ENCODE measurements at regions not wholly inside any gene's neighbourhood (a gene's known extent, or its start where the extent isn't known, plus 50 kb on each side); places are given as distances from the start of the nearest gene placed in this dataset.

DNA sequence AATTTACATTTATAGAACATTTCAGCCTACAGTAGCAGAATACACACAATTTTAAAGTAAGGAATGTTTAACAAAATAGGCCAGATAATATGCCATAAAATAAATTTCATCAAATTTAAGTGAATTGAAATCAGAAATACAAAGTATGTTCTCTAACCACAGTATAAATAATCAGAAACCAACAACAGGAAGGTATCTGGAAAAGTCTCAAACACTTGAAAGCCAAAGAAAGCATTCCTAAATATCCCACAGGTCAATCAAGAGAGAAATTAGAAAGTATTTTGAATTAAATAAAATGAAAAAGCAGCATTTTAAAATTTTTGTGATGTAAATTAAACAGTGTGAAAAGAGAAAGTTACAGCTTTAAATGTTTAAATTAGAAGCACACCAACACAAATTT is 899.2 kb downstream of the PDHA2 start:
- TF ChIP-seq, protein P1, sequence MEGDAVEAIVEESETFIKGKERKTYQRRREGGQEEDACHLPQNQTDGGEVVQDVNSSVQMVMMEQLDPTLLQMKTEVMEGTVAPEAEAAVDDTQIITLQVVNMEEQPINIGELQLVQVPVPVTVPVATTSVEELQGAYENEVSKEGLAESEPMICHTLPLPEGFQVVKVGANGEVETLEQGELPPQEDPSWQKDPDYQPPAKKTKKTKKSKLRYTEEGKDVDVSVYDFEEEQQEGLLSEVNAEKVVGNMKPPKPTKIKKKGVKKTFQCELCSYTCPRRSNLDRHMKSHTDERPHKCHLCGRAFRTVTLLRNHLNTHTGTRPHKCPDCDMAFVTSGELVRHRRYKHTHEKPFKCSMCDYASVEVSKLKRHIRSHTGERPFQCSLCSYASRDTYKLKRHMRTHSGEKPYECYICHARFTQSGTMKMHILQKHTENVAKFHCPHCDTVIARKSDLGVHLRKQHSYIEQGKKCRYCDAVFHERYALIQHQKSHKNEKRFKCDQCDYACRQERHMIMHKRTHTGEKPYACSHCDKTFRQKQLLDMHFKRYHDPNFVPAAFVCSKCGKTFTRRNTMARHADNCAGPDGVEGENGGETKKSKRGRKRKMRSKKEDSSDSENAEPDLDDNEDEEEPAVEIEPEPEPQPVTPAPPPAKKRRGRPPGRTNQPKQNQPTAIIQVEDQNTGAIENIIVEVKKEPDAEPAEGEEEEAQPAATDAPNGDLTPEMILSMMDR (IDR thresholded peaks at IDR 0.05; ENCODE audit: insufficient read depth, low read depth, low read length, missing control alignments) = no peak
- no peak for DNase-seq (ENCODE audit: low read depth)
- no peak overlapping the region for H3K4me3 ChIP-seq (ENCODE audit: low read depth, low read length)

DNA sequence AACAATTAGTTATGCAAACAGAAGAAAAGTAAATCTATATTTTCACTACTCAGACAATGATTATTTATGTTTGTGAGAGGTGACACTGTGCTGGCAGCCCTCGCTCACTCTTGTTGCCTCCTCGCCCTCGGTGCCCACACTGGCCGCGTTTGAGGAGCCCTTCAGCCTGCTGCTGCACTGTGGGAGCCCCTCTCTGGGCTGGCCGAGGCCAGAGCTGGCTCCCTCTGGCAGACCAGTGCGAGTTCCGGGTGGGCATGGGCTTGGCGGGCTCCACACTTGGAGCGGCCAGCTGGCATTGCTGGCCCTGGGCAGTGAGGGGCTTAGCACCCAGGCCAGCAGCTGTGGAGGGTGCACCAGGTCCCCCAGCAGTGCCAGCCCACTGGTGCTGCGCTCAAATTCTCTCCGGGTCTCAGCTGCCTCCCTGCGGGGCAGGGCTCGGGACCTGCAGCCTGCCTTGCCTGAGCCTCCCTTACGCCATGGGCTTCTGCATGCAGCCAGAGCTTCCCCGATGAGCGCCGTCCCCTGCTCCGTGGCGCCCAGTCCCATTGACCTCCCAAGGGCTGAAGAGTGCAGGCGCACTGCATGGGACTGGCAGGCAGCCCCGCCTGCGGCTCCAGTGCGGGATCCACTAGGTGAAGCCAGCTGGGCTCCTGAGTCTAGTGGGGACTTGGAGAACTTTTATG is 902.6 kb downstream of the PDHA2 start:
- H3K4me3 ChIP-seq (ENCODE audit: low read depth, low read length) = no peak overlapping the region
- TF ChIP-seq, protein P1 (IDR thresholded peaks at IDR 0.05; ENCODE audit: insufficient read depth, low read depth, low read length, missing control alignments) = no peak
- no peak for DNase-seq (ENCODE audit: low read depth)

DNA sequence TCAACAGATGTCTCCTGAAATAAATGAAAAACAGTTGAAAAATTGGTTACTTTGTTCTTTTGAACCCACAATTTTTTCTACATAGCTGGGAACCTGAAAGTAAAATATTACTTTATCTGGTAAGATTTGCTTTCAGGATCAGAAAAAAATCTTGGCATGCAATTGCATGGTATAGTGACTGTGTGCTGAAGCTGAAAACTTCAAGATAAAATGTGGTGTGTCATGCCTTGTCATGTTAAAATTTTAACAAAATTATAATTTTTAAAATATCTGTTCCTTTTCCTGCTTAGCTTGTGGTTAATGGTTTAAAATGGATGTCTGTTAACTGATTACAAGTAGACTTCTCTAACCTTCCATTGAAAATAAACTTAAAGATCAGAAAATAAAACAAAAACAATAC is 904.8 kb downstream of the PDHA2 start:
- no peak overlapping the region for H3K4me3 ChIP-seq (ENCODE audit: low read depth, low read length)
- no peak for DNase-seq (ENCODE audit: low read depth)
- TF ChIP-seq, protein P1 (IDR thresholded peaks at IDR 0.05; ENCODE audit: insufficient read depth, low read depth, low read length, missing control alignments) = no peak

DNA sequence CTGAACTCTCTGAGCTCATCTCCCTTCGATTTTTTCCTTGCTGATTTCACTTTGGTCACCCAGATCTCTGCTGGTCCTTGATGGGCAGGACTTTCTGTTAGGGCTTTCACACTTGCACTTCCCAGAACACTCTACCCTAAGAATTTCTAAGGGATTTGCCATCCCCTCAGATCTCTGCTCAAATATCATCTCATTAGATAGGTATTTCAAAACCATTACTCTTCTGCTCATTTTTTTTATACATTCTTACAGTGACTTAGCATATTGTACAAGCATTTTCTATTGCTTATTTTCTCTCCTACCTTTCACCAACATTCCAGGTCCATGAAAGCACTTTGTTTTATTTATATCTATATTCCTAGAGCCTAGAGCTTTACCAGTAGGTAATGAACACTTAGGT is 913.3 kb downstream of the PDHA2 start:
- DNase-seq (ENCODE audit: low read depth) = no peak
- no peak overlapping the region for H3K4me3 ChIP-seq (ENCODE audit: low read depth, low read length)

DNA sequence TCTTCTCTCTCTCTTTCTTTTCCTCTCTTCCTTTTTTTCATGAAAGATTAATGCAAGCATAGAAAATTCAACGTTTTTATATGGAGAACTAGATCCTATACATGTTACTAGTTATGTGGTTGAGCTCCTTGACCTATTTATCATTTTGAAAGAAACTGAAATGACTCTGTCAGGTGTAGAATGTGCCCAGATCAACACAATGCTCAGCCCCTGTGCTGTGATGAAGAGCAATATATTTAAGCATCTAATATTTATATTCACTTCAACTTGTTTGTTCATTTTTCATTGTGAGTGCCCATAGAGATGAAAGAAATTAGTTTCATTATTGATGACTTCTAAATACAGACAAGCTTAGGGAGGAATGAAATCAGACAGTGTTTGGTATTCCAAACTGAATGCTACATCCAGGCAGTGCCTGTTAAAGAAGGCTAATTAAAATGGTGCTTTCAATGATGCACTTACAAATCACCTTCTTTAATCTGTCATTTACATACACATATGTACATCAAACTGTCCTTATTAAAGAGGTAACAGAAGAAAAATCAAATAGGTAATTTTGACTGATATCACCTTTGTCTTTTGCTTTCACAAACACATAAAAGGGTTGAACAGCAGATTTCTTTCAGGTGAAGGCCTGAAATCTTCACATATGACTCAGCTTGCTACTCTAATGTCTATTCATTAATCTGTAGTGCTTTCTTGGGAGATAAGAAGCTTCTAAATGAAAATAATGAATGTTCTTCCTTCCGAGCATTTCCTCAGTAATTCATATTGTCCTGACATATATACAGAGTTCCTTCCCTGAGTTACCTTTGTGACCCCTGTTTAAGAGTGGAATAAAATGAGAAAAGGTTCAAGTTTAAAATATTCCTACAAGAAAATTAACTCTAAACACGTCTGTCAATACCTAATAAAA is 915.9 kb downstream of the PDHA2 start:
- TF ChIP-seq, protein P1 (IDR thresholded peaks at IDR 0.05; ENCODE audit: insufficient read depth, low read depth, low read length, missing control alignments) = no peak
- DNase-seq (ENCODE audit: low read depth) = no peak
- no peak overlapping the region for H3K4me3 ChIP-seq (ENCODE audit: low read depth, low read length)

More for the DNA sequence above, 913.3 kb downstream of the PDHA2 start:
- TF ChIP-seq, protein P1 (IDR thresholded peaks at IDR 0.05; ENCODE audit: insufficient read depth, low read depth, low read length, missing control alignments) = no peak

DNA sequence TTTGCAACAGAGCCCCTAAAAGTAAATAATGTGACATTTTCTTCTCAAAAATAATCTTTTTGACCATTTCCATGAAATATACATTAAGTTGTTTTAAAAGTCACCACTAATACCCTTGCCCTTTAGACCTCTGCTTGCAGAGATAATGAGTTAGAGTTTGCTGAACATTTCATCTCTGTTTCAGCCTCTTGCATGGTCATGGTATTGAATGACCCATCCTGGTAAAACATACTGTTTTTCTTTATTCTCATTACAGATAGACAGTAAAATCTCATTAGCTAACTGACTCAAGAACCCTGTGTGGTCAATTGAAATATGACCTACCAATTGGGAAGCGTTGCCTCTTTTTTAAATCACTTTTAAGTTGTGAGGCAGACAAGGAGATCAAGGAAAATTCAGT is 916.7 kb downstream of the PDHA2 start:
- no peak overlapping the region for H3K4me3 ChIP-seq (ENCODE audit: low read depth, low read length)
- no peak for DNase-seq (ENCODE audit: low read depth)
- TF ChIP-seq, protein P1 (IDR thresholded peaks at IDR 0.05; ENCODE audit: insufficient read depth, low read depth, low read length, missing control alignments) = no peak
